ENCODE measurements at regions not wholly inside any gene's neighbourhood (a gene's known extent, or its start where the extent isn't known, plus 50 kb on each side); places are given as distances from the start of the nearest gene placed in this dataset.

DNA sequence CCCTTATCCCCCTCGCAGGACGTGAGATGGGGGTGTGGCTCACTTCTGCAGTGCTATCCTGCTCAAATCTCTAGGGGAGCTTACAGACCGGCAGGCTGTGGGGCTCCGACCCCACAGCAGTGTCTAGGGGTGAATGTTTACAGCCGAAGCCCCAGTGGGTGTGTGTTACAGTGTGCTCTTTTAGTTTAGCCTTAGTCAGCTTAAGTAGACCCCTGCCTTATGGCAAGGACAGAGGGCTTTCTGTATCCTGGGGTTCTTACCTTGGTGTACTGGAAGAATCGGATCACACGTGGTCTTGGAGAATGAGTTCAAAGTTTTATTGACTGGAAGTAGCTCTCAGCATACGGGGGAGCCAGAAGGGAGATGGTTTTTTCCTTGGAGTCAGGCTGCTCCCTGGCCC is 348.2 kb upstream of the GYPC start:
- Histone ChIP-seq H3K9me3 (no peaks in the 10 kb centered on the region), H3K4me1 (no peaks in the 10 kb centered on the region), H3K27me3 (no peaks in the 10 kb centered on the region), H3K4me3 (ENCODE audit: low read depth, low read length) (no peak overlapping the region), H3K36me3 (no peaks in the 10 kb centered on the region)
- TF ChIP-seq, protein P1, sequence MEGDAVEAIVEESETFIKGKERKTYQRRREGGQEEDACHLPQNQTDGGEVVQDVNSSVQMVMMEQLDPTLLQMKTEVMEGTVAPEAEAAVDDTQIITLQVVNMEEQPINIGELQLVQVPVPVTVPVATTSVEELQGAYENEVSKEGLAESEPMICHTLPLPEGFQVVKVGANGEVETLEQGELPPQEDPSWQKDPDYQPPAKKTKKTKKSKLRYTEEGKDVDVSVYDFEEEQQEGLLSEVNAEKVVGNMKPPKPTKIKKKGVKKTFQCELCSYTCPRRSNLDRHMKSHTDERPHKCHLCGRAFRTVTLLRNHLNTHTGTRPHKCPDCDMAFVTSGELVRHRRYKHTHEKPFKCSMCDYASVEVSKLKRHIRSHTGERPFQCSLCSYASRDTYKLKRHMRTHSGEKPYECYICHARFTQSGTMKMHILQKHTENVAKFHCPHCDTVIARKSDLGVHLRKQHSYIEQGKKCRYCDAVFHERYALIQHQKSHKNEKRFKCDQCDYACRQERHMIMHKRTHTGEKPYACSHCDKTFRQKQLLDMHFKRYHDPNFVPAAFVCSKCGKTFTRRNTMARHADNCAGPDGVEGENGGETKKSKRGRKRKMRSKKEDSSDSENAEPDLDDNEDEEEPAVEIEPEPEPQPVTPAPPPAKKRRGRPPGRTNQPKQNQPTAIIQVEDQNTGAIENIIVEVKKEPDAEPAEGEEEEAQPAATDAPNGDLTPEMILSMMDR (IDR thresholded peaks at IDR 0.05; ENCODE audit: low read depth, low read length), result no peak
- no peak for DNase-seq

DNA sequence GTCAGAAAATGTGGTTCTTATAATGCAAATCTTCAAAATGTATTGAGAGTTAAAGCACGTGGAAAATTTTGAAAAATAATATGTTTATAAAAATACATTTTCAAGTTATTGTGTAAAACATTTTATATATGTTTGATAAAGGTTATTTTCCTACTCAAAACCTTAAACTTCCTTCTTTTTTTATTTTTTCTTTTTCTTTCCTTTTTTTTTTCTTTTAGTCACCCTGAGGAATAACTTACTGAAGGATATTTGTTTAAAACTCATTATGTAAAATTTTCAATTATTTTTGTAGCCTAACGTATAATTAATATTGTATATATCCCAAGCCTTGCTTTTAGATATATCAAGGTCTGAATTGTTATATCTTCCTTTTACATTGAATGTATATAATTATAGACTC is 346.8 kb upstream of the GYPC start:
- no peaks in the 10 kb centered on the region for H3K4me1 ChIP-seq

DNA sequence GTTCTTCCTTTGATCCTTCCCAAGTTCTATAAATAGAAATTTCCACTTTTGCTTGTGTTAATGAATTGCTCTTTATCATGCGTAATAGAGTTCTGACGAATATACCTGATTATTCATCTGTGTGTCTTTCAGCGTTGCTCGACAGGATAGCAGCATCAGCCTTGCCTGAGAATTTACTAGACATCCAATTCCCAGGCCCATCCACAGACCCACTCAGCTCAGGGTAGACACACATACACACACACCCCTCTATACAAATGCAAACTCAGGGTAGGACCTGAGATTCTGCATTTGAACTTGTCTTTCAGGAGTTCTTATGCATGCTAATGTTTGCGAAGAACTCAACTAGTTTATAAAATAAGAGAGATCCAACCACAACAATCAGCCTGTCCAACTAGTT is 343.4 kb upstream of the GYPC start:
- H3K9me3 ChIP-seq, result no peaks in the 10 kb centered on the region
- H3K27me3 ChIP-seq, result no peaks in the 10 kb centered on the region
- H3K4me3 ChIP-seq (ENCODE audit: low read depth, low read length), result no peak overlapping the region
- DNase-seq, result no peak
- H3K36me3 ChIP-seq, result no peaks in the 10 kb centered on the region
- no peaks in the 10 kb centered on the region for H3K4me1 ChIP-seq
- TF ChIP-seq, protein P1 (IDR thresholded peaks at IDR 0.05; ENCODE audit: low read depth, low read length), result no peak

More for the DNA sequence above, 346.8 kb upstream of the GYPC start:
- Histone ChIP-seq H3K36me3 (no peaks in the 10 kb centered on the region), H3K4me3 (ENCODE audit: low read depth, low read length) (no peak overlapping the region), H3K9me3 (no peaks in the 10 kb centered on the region), H3K27me3 (no peaks in the 10 kb centered on the region)
- TF ChIP-seq, protein P1 (IDR thresholded peaks at IDR 0.05; ENCODE audit: low read depth, low read length), result no peak
- DNase-seq, result no peak

DNA sequence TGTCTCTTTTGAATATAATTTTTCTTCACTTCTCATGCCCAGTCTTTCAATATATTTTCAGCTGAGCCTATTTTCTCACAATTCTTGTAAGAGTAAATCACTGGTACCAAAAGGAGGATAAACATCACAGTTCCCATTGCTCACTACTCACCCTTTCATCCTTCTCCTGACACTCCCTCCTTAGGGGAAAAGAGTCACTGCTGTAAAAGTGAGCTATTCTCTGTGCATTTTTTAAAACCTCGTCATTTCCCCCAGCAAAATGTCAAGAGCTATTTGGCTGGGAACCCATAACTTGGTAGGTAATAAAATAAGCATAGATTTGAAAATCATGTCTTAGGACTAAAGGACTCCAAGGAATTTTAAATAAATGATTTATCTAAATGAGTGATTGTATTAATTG is 340.1 kb upstream of the GYPC start:
- Histone ChIP-seq H3K4me3 (ENCODE audit: low read depth, low read length) (no peak overlapping the region), H3K27me3 (no peaks in the 10 kb centered on the region), H3K4me1 (no peaks in the 10 kb centered on the region), H3K36me3 (no peaks in the 10 kb centered on the region), H3K9me3 (no peaks in the 10 kb centered on the region)
- TF ChIP-seq, protein P1 (IDR thresholded peaks at IDR 0.05; ENCODE audit: low read depth, low read length), result no peak
- DNase-seq, result no peak

DNA sequence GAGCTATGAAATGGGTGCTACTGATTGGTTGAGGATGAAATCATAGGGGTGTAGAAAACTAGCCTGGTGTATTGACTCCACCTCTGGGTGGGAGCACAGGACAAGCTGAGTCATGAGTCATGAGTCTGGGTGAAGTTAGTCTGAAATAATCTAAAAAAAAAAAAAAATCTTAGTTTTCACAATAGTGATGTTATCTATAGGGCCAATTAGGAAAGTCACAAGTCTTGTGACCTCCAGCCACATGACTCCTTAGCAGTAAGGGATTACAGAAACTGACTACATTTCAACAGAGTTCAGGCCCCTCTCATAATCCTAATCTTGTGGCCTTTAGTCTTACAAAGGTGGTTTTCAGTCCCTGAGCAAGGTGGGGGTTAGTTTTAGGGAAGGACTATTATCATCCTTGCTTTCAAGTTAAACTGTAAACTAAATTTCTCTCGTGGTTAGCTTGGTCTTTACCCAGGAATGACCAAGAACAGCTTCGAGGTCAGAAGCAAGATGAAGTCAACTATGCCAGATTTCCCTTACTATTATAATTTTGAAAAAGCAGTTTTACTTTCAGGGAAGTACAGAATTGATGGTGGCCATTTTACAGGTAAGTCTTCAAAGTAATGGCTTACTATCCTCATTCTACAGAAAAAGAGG is 338.0 kb upstream of the GYPC start:
- DNase-seq, result no peak
- TF ChIP-seq, protein P1 (IDR thresholded peaks at IDR 0.05; ENCODE audit: low read depth, low read length), result no peak
- Histone ChIP-seq H3K27me3 (no peaks in the 10 kb centered on the region), H3K4me1 (no peaks in the 10 kb centered on the region), H3K36me3 (no peaks in the 10 kb centered on the region), H3K9me3 (no peaks in the 10 kb centered on the region), H3K4me3 (ENCODE audit: low read depth, low read length) (no peak overlapping the region)

DNA sequence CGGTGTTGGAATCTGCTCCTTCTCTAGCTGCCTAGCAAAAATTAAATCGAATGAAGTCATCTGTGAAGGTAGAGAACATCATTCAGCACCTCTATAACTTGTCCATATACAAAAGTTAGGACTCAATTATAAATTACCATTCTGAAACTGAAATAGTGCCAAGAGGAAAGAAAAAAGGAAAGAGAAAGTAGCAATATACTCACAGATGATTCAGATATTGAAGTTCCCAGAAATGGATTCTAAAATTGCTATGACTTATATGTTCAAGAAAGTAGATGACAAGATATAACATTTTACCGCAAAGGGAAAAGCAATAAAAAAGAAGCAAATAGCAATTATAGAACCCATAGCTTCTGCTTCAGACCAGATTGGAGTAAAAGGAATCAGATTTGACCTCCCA is 333.6 kb upstream of the GYPC start:
- TF ChIP-seq, protein P1 (IDR thresholded peaks at IDR 0.05; ENCODE audit: low read depth, low read length), result no peak
- no peaks in the 10 kb centered on the region for H3K4me1 ChIP-seq
- H3K9me3 ChIP-seq, result no peaks in the 10 kb centered on the region
- no peak for DNase-seq
- no peaks in the 10 kb centered on the region for H3K27me3 ChIP-seq
- H3K36me3 ChIP-seq, result no peaks in the 10 kb centered on the region
- no peak overlapping the region for H3K4me3 ChIP-seq (ENCODE audit: low read depth, low read length)
